Gastroesophageal sphincter (tissue), 3 donors: ENCODE measurements at regions not wholly inside any gene's neighbourhood (a gene's known extent, or its start where the extent isn't known, plus 50 kb on each side); places are given as distances from the start of the nearest gene placed in this dataset.

Experiments
- EP300 ChIP-seq: sonication (generic); formaldehyde crosslinking; IDR thresholded peaks from one replicate; pipeline ENCODE4 v1.6.1; 2017; ENCODE audit warnings: antibody characterized with exemption, mild to moderate bottlenecking
- POLR2A ChIP-seq, 2 donors: fragments of 450-650 bp; IDR thresholded peaks; one replicate each; pipeline ENCODE4 v1.6.1; 2017; ENCODE audit warnings: antibody characterized with exemption in 2 of 2, mild to moderate bottlenecking in 2 of 2, moderate library complexity in 1 of 2
- TF ChIP-seq, protein P1 (sequence below), 4 experiments: fragments of 200-600 bp in 2 of 4; fragments of 450-650 bp in 2 of 4; sonication (generic) in 1 of 4; IDR thresholded peaks; one replicate each; pipeline ENCODE4 v1.5.1; 2017 to 2019; ENCODE audit warnings: antibody characterized with exemption in 4 of 4, mild to moderate bottlenecking in 2 of 4, moderate library complexity in 2 of 4

DNA sequence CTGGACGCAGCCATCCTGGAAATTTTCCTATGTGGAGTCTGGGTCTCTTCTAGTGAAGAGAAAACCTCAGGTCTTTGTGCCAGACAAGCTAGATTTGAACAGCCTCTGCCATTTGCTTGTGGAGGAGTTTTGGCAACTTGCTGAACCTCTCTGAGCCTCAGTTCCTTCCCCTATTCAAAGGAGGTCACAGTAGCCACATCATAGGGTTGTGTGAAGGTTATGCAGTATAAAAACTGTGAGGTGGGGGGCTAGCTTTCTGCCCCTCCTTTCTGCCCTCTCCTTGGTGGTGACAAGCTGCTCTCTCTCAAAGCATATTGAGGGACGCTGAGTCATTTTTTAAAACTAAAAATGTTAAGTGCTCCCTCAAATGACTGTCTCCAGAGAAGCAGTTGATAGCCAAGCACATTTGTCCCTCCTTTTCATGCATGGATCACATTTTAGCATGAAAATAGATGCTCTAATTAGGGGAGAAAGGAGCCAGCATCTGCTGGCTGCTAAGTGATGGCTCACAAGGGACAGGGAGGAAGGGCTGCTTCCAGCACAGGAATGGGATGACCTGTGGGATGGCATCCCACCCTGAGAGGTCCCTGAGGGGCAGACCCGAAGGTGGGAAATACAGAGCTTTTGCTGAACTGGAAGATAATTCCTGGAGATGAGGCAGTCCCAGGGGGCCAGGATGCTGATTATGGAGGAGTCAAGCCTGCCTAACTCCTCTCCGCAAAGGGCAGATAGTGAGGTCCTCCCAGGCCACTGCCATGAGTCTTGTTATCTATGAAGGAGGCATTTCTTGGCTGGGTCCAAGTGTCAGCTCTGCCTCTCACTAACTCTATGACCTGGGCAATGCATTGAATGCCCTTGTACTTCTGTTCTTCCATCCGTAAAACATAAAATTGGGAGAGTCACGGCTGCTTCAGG is 218.8 kb downstream of the RAB11FIP4 start:
- TF ChIP-seq POLR2A (IDR thresholded peaks at IDR 0.05) (no peak), EP300 (no peak)
- TF ChIP-seq, protein P1, sequence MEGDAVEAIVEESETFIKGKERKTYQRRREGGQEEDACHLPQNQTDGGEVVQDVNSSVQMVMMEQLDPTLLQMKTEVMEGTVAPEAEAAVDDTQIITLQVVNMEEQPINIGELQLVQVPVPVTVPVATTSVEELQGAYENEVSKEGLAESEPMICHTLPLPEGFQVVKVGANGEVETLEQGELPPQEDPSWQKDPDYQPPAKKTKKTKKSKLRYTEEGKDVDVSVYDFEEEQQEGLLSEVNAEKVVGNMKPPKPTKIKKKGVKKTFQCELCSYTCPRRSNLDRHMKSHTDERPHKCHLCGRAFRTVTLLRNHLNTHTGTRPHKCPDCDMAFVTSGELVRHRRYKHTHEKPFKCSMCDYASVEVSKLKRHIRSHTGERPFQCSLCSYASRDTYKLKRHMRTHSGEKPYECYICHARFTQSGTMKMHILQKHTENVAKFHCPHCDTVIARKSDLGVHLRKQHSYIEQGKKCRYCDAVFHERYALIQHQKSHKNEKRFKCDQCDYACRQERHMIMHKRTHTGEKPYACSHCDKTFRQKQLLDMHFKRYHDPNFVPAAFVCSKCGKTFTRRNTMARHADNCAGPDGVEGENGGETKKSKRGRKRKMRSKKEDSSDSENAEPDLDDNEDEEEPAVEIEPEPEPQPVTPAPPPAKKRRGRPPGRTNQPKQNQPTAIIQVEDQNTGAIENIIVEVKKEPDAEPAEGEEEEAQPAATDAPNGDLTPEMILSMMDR (IDR thresholded peaks at IDR 0.05): no peak
